ENCODE measurements at regions not wholly inside any gene's neighbourhood (a gene's known extent, or its start where the extent isn't known, plus 50 kb on each side); places are given as distances from the start of the nearest gene placed in this dataset.

DNA sequence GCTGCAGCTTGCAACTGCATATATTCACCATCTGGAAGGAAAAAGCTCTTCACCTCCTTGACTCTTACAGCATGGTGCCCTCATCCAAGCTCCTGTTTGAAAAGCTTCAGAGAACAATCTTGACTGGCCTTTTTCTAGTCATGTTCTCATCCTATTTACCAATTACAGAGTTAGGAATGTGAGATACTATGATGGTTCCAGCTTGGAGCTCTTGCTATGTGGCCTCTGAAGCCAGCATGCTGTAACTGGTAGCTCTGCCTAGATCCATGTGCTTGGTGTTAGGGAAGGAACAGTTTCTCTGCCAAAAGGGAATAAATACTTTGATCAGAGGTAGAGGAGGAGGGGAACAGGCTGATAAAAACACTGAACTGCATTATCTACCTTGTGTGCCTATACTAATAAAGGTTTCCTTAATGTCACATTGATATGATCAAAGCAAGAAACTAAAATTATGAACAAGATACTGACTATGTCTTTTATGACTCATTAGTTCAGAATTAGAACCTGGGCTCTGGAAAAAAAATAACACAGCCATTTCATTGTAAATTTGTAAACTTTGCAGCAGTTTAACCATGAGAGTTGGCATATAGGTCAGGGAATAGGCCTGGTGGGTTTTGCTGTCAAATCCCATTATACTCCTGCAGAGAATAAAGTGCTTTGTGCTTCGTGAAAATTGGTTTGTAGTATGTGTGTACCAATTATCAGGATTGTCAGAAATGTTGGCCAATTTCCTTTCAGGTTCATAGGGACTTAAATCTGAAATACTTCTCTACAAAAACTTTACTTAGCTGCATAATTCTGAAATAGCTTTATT is 92.7 kb downstream of the LEPR start:
- Histone ChIP-seq H3F3A (replicated peaks; ENCODE audit: low read depth) (no peaks in the 10 kb centered on the region), H3K27me3 (ENCODE audit: insufficient read depth) (no peaks in the 10 kb centered on the region), H3K27ac (ENCODE audit: low read depth) (no peak overlapping the region), H3K79me2 (replicated peaks; ENCODE audit: insufficient read depth) (no peaks in the 10 kb centered on the region), H3K4me1 (ENCODE audit: insufficient read depth) (peaks cover 12% of the 10 kb centered on the region; the same call in 1 of the 2 replicates), H3K36me3 (ENCODE audit: insufficient read depth) (no peaks in the 10 kb centered on the region), H3K4me3 (no peak overlapping the region), H4K20me1 (replicated peaks; ENCODE audit: insufficient read depth) (no peaks in the 10 kb centered on the region), H3K9me2 (ENCODE audit: insufficient read depth) (no peaks in the 10 kb centered on the region), H3K4me2 (no peak overlapping the region), H2AFZ (no peak overlapping the region)
- Mint-ChIP-seq H3K9me3 (no peaks in the 10 kb centered on the region), H3K4me1 (peaks cover 14% of the 10 kb centered on the region; the same call in 2 of the 3 replicates), H3K27ac (no peak overlapping the region), H3K36me3 (ENCODE audit: low read depth) (no peaks in the 10 kb centered on the region), H3K27me3 (ENCODE audit: insufficient read depth, low read depth, poor library complexity) (no peaks in the 10 kb centered on the region), H3K4me3 (no peak overlapping the region)
- no peak for ATAC-seq
- TF ChIP-seq NANOG (IDR thresholded peaks at IDR 0.05; ENCODE audit: borderline replicate concordance) (no peak), CREB1 (CRISPR knock-in tag; IDR thresholded peaks at IDR 0.05; ENCODE audit: low read depth) (no peak), EZH2 (IDR thresholded peaks at IDR 0.05; ENCODE audit: low read depth, unreplicated experiment) (no peak), ZNF331 (CRISPR knock-in tag; IDR thresholded peaks at IDR 0.05; ENCODE audit: low read depth) (no peak)
- TF ChIP-seq, protein P1, sequence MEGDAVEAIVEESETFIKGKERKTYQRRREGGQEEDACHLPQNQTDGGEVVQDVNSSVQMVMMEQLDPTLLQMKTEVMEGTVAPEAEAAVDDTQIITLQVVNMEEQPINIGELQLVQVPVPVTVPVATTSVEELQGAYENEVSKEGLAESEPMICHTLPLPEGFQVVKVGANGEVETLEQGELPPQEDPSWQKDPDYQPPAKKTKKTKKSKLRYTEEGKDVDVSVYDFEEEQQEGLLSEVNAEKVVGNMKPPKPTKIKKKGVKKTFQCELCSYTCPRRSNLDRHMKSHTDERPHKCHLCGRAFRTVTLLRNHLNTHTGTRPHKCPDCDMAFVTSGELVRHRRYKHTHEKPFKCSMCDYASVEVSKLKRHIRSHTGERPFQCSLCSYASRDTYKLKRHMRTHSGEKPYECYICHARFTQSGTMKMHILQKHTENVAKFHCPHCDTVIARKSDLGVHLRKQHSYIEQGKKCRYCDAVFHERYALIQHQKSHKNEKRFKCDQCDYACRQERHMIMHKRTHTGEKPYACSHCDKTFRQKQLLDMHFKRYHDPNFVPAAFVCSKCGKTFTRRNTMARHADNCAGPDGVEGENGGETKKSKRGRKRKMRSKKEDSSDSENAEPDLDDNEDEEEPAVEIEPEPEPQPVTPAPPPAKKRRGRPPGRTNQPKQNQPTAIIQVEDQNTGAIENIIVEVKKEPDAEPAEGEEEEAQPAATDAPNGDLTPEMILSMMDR (conservative IDR thresholded peaks at IDR 0.05; ENCODE audit: low read depth in 2 of 2): no peak
- TF ChIP-seq, protein P2, sequence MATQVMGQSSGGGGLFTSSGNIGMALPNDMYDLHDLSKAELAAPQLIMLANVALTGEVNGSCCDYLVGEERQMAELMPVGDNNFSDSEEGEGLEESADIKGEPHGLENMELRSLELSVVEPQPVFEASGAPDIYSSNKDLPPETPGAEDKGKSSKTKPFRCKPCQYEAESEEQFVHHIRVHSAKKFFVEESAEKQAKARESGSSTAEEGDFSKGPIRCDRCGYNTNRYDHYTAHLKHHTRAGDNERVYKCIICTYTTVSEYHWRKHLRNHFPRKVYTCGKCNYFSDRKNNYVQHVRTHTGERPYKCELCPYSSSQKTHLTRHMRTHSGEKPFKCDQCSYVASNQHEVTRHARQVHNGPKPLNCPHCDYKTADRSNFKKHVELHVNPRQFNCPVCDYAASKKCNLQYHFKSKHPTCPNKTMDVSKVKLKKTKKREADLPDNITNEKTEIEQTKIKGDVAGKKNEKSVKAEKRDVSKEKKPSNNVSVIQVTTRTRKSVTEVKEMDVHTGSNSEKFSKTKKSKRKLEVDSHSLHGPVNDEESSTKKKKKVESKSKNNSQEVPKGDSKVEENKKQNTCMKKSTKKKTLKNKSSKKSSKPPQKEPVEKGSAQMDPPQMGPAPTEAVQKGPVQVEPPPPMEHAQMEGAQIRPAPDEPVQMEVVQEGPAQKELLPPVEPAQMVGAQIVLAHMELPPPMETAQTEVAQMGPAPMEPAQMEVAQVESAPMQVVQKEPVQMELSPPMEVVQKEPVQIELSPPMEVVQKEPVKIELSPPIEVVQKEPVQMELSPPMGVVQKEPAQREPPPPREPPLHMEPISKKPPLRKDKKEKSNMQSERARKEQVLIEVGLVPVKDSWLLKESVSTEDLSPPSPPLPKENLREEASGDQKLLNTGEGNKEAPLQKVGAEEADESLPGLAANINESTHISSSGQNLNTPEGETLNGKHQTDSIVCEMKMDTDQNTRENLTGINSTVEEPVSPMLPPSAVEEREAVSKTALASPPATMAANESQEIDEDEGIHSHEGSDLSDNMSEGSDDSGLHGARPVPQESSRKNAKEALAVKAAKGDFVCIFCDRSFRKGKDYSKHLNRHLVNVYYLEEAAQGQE (IDR thresholded peaks at IDR 0.05; ENCODE audit: unreplicated experiment): no peak
- DNase-seq (ENCODE audit: low spot score): no peak

DNA sequence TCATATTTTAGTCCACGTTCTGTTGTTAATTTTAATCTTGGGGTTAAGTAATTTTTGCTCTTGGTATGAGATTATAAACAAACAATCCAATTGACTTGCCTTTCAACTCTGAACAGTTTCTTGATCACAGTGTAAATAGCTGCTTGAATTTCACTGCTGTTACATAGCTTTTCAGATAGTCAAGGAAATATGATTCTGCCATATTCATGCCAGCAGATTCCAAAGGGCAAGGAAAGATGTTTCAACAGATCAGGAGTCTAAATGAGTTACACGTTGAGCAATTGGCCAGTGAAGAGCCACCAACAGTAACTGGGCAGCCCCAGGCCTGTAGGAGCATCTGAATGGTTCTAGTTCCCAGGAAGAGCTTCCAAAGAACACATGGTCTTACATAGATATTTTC is 93.6 kb downstream of the LEPR start:
- Histone ChIP-seq H3F3A (replicated peaks; ENCODE audit: low read depth) (no peaks in the 10 kb centered on the region), H4K20me1 (replicated peaks; ENCODE audit: insufficient read depth) (no peaks in the 10 kb centered on the region), H3K4me1 (ENCODE audit: insufficient read depth) (peaks cover 12% of the 10 kb centered on the region; the same call in 1 of the 2 replicates), H3K9me2 (ENCODE audit: insufficient read depth) (no peaks in the 10 kb centered on the region), H3K4me3 (no peak overlapping the region), H3K36me3 (ENCODE audit: insufficient read depth) (no peaks in the 10 kb centered on the region), H3K27me3 (ENCODE audit: insufficient read depth) (no peaks in the 10 kb centered on the region), H3K27ac (ENCODE audit: low read depth) (no peak overlapping the region), H3K4me2 (no peak overlapping the region), H3K79me2 (replicated peaks; ENCODE audit: insufficient read depth) (no peaks in the 10 kb centered on the region), H2AFZ (no peak overlapping the region)
- peaks cover 1% of the 10 kb centered on the region for H3K27me3 Mint-ChIP-seq (ENCODE audit: insufficient read depth, low read depth, poor library complexity)
- ATAC-seq (no peak), DNase-seq (ENCODE audit: low spot score) (no peak)
- H3K9me3 Mint-ChIP-seq: no peaks in the 10 kb centered on the region
- no peak overlapping the region for H3K4me3 Mint-ChIP-seq
- no peaks in the 10 kb centered on the region for H3K36me3 Mint-ChIP-seq (ENCODE audit: low read depth)
- peaks cover 14% of the 10 kb centered on the region; the same call in 2 of the 3 replicates for H3K4me1 Mint-ChIP-seq
- no peak overlapping the region for H3K27ac Mint-ChIP-seq
- TF ChIP-seq, protein P2 (IDR thresholded peaks at IDR 0.05; ENCODE audit: unreplicated experiment): no peak
